GM18499 (cell line): ENCODE measurements at regions not wholly inside any gene's neighbourhood (a gene's known extent, or its start where the extent isn't known, plus 50 kb on each side); places are given as distances from the start of the nearest gene placed in this dataset.
"Not testable (repeated sequence)": the region's sequence is repeated elsewhere in the genome, so short reads cannot be mapped to it uniquely, and the experiment has no call there.

Experiments used
- ATAC-seq: cut with Tn5 transposase; IDR thresholded peaks from one replicate; pipeline ENCODE4 v1.9.1; 2021; ENCODE audit warnings: moderate number of reproducible peaks; ENCODE audit not compliant: insufficient read depth, unreplicated experiment

DNA sequence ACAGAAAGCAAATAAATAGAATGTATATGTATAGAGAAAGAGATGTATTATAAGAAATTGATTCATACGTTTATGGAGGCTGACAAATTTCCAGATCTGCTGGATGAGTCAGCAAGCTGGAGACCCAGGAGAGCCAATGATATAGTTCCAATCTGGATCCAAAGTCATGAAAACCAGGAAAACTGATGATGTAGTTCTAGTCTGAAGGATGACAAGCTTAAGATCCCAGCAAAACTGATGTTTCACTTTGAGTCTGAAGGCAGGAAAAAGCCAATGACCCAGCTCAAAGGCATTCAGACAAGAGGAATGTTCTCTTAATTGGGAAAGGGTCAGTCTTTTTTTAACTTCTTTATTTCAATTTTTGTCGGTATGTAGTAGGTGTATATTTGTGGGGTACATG lies 102.6 kb downstream of the LHFPL1 start:
- no peak for ATAC-seq

- no peak for ATAC-seq
Observed at GRCh38 chrX:112571388-112571787, 108.3 kb downstream of the LHFPL1 start.

DNA sequence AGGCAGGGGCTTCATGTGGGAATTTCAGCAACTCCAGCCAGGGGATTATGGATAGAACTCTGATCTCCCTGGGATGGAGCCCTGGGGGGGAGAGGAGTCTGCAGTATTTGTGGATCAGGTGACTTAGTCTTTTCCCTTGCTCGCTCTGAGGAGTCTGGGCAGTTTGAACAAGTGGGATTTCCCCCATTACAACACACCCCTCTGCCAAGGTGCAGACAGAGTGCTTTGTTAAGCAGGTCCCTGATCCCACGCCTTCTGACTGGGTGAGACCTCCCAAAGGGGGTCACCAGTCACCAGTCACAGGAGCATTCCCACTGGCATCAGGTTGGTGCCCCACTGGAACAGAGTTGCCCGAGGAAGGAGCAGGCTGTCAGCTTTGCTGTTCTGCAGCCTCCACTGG lies 123.9 kb downstream of the LHFPL1 start:
- ATAC-seq, result no peak

- ATAC-seq, result no peak
Observed at GRCh38 chrX:112545051-112545450, 134.7 kb downstream of the LHFPL1 start.

DNA sequence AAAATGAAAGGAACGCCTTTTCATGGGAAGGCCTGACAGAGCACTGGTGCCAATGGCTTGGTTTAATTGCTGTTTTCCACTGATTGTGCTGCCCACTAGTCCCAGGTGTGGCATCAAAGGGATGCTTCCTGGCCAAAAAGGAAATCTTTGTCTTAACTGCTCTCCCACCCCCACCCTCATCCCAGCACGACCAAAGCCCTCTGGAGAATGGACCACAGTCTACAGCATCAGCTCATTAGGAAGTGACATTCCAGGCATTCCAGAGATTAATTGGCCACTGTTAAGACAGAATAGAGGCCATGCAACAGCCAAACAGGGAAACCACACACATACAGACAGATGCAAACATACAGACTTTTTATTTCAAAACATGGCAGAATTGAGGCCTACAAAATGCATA lies 143.2 kb downstream of the LHFPL1 start:
- no peak for ATAC-seq

GRCh38 chrX:112527903-112528302 lies 151.8 kb downstream of the LHFPL1 start:
- ATAC-seq, result no peak

GRCh38 chrX:112521676-112522075 lies 158.1 kb downstream of the LHFPL1 start:
- ATAC-seq, result no peak

DNA sequence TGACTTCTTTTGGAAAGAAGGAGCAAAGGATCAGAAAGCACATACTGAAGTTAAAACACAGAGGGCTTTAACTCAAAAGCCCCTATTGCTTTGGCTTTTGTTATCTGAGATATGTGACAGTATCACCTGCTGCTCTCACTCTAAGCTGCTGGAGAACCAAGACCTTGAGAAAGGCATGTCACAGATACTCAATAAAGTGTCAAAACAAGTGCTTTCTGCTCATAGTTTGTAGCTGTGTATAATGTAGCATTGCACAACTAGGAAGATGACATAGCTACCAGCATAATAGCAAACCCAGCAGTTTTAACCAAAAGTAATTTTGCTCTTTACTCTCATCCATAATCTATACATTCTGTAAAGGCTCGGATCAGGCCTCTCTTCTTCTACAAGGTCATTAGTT lies 159.6 kb downstream of the LHFPL1 start:
- ATAC-seq, result no peak

DNA sequence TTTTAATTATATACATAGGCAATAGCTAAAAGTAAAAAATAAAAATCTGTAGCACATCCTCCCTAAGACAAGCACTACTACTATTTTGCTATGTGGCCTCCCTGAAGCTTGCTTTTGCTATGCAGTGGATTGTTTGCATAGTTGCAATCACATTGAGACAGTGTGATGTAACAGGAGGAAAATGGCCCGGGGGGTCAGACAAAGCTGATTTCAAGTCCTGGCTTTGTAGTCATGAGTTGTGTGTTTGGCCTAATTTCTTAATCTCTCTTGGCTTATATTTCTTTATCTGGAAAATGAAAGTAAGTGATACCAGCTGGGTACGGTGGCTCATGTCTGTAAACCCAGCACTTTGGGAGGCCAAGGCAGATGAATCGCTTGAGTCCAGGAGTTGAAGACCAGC lies 166.6 kb downstream of the LHFPL1 start:
- no peak for ATAC-seq

DNA sequence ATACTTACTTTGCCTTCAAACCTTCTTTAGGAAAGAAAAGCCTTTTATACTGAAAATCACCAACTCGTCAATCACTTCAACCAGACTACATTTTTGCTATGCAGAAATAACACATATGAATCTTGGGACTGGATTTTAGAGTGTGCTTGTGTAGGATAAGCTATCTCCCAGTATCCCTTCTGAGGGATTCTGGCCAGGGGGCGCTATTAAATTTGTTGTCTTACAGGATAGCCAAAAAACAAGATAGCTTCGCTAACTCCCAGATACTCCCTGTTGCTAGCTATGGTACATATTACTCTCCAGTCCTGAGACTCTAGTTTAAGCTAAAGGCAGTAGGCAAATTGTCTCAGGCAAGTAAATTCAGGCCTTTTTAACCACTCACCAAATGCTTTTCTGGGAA lies 167.2 kb downstream of the LHFPL1 start:
- no peak for ATAC-seq

- no peak for ATAC-seq
Observed at GRCh38 chrX:112510629-112511028, 169.1 kb downstream of the LHFPL1 start.

DNA sequence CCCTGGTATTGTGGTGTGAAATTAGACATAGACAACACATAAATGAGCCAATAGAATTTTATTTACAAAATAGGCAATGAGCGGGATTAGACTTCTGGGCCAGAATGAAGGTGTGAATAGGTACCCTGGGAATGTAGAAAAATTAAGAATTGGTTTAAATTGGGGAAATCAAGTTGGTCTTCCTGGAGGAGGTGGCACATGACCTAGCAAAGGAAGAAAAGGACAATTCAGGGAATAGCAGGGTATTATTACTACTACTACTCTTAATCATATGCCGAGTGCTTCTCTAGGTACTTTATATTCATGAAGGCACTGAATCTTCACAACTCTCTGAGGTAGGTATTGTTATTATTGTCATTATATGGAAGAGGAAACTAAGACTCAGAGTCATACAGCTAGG lies 202.1 kb downstream of the LHFPL1 start:
- no peak for ATAC-seq

DNA sequence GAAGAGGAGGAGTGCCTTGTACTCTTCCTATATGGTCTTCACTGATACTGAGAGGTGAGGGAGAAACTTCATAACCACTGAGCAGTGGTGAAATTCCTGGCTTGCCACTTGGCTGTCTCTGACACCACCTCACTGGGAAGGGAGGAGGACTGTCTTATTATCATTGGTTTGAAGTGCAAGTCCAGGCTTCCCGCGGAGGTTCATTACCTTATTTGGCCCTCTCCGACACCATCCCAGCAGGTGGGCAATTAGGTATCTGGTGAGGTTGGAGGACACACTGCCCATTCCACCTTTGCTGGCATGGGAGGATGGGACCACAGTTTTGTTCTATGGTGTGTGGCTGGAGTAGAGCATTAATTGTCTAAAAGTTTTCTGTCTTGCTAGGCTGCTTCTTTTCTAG lies 206.1 kb downstream of the LHFPL1 start:
- ATAC-seq, result no peak

DNA sequence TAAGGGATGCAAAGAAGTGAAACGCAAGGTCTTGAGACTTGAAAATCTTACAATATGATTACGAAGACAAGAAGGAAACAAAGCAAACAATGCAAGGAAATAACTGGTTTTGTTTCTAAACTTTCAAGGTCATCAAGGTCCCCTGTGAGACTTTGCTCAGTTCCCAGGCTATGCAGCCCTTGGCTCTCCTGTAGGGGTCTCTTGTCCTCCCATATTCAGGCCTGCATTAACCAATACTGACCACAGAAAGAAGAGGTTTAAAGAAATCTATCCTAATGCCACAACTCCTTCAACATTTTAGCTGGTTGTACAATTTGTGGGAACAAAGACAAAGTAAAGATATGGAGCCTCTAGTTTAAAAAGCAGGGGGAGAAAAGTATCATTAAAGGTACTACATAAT lies 209.2 kb downstream of the LHFPL1 start:
- no peak for ATAC-seq

DNA sequence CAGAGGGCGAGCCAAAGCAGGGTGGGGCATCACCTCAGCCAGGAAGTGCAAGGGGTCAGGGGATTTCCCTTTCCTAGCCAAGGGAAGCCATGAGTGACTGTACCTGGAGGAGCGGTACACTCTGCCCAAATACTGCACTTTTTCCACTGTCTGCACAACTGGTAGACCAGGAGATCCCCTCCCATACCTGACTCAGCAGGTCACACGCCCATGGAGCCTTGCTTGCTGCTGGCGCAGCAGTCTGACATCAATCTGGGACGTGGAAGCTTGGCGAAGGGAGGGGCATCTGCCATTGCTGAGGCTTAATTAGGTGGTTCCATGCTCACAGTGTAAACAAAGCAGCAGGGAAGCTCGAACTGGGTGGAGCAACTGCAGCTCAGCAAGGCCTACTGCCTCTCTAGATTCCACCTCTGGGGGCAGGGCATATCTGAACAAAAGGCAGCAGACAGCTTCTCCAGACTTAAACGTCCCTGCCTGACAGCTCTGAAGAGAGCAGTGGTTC lies 217.7 kb downstream of the LHFPL1 start:
- ATAC-seq, result not testable (repeated sequence)

- ATAC-seq, result no peak
Observed at GRCh38 chrX:112457788-112458187, 221.9 kb downstream of the LHFPL1 start.

DNA sequence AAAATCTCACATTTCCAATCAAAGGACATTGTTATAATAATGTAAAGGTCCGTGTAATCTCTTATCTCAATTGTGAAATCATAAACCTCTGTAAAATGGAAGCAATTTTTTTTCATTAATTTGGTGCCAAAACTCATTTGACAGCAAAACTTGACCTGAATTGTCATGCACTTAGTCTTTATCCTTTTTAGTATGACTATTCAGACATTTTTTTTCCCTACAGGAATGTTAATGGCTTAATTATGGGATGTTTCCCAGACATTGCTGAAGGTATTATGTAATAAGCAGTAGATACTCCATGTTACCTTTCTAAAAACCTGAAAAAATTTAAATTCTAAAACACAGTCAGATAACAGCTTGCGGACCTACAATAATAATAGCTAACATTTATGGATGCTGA lies 228.9 kb downstream of the LHFPL1 start:
- ATAC-seq, result no peak

- no peak for ATAC-seq
Observed at GRCh38 chrX:112440277-112440676, 239.5 kb downstream of the LHFPL1 start.

DNA sequence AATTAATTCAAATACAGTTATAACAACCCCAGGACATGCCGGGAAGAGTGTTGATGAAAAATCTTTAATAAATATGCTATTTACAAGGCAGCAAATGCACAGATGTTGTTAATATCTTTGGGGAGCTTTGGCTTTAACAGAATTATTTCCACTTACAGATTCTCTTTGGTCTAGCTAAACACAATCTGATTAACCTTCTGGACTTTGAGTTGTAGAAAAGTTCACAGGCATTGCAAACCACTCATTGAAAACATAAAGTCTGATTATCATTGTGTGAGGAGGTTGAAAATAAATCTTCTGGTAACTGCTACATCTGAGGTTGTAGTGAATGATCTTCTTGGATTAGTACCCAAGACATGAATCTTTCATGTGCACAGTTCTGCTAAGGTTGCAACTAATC lies 255.6 kb downstream of the LHFPL1 start:
- no peak for ATAC-seq

- ATAC-seq, result no peak
Observed at GRCh38 chrX:112391313-112391712, 288.4 kb downstream of the LHFPL1 start.

DNA sequence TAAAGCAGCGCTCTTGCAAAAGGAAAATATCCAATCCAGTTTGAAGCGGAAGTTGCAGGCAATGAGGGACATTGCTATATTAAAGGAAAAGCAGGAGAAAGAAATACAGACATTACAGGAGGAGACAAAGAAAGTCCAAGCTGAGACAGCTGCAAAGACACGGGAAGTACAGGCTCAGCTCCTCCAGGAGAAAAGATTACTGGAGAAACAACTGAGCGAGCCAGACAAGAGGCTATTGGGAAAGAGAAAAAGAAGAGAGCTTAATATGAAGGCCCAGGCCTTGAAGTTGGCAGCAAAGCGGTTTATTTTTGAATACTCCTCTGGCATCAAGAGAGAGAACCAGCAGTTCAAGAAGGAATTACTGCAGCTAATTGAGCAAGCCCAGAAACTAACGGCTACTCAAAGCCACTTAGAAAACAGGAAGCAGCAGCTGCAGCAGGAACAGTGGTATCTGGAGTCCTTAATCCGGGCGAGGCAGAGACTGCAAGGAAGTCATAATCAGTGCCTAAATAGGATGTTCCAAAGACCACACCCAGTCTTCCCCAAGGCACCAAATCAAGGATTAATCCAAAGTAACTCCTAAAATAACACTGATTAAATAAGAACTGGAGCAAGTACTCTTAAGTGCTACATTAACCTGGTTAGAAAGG lies 298.0 kb downstream of the LHFPL1 start:
- not testable (repeated sequence) for ATAC-seq

DNA sequence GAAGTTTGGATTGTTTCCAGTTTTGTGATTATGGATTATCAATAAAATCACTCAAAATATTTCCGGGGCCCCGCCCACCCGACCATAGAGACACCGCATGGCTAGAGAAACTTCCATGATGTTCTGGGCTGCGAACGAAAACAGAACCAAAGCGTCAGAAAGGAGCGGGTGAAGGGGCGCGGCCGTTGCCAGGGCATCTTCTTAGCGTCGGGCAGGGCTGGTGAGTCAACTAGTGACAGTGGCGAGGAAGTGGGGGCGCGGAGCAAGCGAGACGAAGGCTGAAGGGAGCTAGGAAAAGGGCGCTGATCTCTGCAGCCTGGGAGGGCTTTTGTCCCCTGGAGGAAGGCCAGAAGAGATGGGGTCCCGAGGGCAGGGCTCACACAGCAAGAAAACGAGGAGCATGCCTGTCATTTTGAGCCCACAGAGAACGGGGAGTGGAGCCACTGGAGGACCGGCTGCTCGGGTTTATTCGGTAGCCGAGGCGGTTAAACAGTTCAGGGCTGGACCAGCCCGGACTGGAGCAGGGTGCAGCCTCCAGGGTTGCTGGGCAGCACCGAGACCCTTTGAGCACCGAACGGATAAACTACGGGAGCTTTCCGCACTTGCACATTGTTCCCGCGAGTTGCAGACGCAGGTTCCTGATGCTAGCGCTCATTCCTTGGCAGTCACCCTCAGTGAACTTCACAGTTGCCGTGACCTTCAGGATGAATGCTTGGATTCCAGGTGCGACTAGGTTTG lies 298.1 kb upstream of the TRPC5 start:
- ATAC-seq, result no peak
